GM21619 (cell line): ENCODE measurements at regions not wholly inside any gene's neighbourhood (a gene's known extent, or its start where the extent isn't known, plus 50 kb on each side); places are given as distances from the start of the nearest gene placed in this dataset.
A peak's percentile ranks its signal among the peaks of the same experiment; 100 is the strongest.

ENCODE experiments used
- ATAC-seq: cut with Tn5 transposase; IDR thresholded peaks from one replicate; pipeline ENCODE4 v1.9.1; 2021; ENCODE audit not compliant: unreplicated experiment

GRCh38 chr10:107913317-107914294 is 749.1 kb upstream of the SORCS1 start:
- ATAC-seq: no peak

GRCh38 chr10:107901076-107901475 is 736.6 kb upstream of the SORCS1 start:
- ATAC-seq: no peak

GRCh38 chr10:107900131-107900530 is 735.6 kb upstream of the SORCS1 start:
- no peak for ATAC-seq

- ATAC-seq: no peak
Measured at GRCh38 chr10:107899502-107900062, 735.1 kb upstream of the SORCS1 start.

- no peak for ATAC-seq
Measured at GRCh38 chr10:107899075-107899474, 734.6 kb upstream of the SORCS1 start.

GRCh38 chr10:107898392-107898791 is 733.9 kb upstream of the SORCS1 start:
- ATAC-seq: no peak

GRCh38 chr10:107894516-107894915 is 730.0 kb upstream of the SORCS1 start:
- ATAC-seq: no peak

GRCh38 chr10:107889105-107889504 is 724.6 kb upstream of the SORCS1 start:
- no peak for ATAC-seq

GRCh38 chr10:107880185-107880584 is 715.7 kb upstream of the SORCS1 start:
- ATAC-seq: no peak

- ATAC-seq: no peak
Measured at GRCh38 chr10:107873007-107873406, 708.5 kb upstream of the SORCS1 start.

GRCh38 chr10:107865691-107866090 is 701.2 kb upstream of the SORCS1 start:
- no peak for ATAC-seq

- no peak for ATAC-seq
Measured at GRCh38 chr10:107859065-107859464, 694.6 kb upstream of the SORCS1 start.

GRCh38 chr10:107856047-107856315 is 691.5 kb upstream of the SORCS1 start:
- ATAC-seq: no peak

- no peak for ATAC-seq
Measured at GRCh38 chr10:107855301-107856046, 691.0 kb upstream of the SORCS1 start.

GRCh38 chr10:107848726-107849360 is 684.3 kb upstream of the SORCS1 start:
- ATAC-seq: no peak

GRCh38 chr10:107847620-107848019 is 683.1 kb upstream of the SORCS1 start:
- peak; percentile 98 for ATAC-seq

GRCh38 chr10:107834706-107835105 is 670.2 kb upstream of the SORCS1 start:
- ATAC-seq: no peak

- ATAC-seq: no peak
Measured at GRCh38 chr10:107831772-107832171, 667.3 kb upstream of the SORCS1 start.

- no peak for ATAC-seq
Measured at GRCh38 chr10:107829161-107829560, 664.7 kb upstream of the SORCS1 start.

- ATAC-seq: no peak
Measured at GRCh38 chr10:107826171-107826570, 661.7 kb upstream of the SORCS1 start.

- peak; percentile 66 for ATAC-seq
Measured at GRCh38 chr10:107814865-107815487, 650.5 kb upstream of the SORCS1 start.
